Keratinocyte (primary cell): ENCODE measurements at regions not wholly inside any gene's neighbourhood (a gene's known extent, or its start where the extent isn't known, plus 50 kb on each side); places are given as distances from the start of the nearest gene placed in this dataset.
"Not testable (repeated sequence)": the region's sequence is repeated elsewhere in the genome, so short reads cannot be mapped to it uniquely, and the experiment has no call there.

ENCODE experiments used
- EZH2 ChIP-seq: IDR thresholded peaks from one replicate; pipeline ENCODE4 v1.6.1; 2012; ENCODE audit warnings: inconsistent platforms, mild to moderate bottlenecking, low read length, moderate library complexity
- TF ChIP-seq, protein P1 (sequence below), 3 experiments: IDR thresholded peaks in 1 of 3; conservative IDR thresholded peaks in 1 of 3; optimal IDR thresholded peaks in 1 of 3; 2 replicates in 2 of 3; 3 replicates in 1 of 3; pipeline versions ENCODE3 to v1.5.1; 2011; ENCODE audit warnings: low read length in 3 of 3, mild to moderate bottlenecking in 3 of 3, moderate library complexity in 2 of 3, control low read depth in 1 of 3, inconsistent platforms in 1 of 3; ENCODE audit not compliant: insufficient read depth in 2 of 3; ENCODE audit errors: extremely low read depth in 1 of 3

DNA sequence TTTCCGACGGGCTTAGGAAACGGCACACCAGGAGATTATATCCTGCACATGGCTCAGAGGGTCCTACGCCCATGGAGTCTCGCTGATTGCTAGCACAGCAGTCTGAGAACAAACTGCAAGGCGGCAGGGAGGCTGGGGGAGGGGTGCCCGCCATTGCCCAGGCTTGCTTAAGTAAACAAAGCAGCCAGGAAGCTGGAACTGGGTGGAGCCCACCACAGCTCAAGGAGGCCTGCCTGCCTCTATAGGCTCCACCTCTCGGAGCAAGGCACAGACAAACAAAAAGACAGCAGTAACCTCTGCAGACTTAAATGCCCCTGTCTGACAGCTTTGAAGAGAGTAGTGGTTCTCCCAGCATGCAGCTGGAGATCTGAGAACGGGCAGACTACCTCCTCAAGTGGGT, 722.6 kb downstream of the BRINP3 start:
- TF ChIP-seq, protein P1, sequence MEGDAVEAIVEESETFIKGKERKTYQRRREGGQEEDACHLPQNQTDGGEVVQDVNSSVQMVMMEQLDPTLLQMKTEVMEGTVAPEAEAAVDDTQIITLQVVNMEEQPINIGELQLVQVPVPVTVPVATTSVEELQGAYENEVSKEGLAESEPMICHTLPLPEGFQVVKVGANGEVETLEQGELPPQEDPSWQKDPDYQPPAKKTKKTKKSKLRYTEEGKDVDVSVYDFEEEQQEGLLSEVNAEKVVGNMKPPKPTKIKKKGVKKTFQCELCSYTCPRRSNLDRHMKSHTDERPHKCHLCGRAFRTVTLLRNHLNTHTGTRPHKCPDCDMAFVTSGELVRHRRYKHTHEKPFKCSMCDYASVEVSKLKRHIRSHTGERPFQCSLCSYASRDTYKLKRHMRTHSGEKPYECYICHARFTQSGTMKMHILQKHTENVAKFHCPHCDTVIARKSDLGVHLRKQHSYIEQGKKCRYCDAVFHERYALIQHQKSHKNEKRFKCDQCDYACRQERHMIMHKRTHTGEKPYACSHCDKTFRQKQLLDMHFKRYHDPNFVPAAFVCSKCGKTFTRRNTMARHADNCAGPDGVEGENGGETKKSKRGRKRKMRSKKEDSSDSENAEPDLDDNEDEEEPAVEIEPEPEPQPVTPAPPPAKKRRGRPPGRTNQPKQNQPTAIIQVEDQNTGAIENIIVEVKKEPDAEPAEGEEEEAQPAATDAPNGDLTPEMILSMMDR (optimal IDR thresholded peaks at IDR 0.05 in 1 of 3, IDR thresholded peaks at IDR 0.05 in 1 of 3, conservative IDR thresholded peaks at IDR 0.05 in 1 of 3; ENCODE audit: extremely low read depth in 1 of 3, insufficient read depth in 2 of 3, low read length in 3 of 3): not testable (repeated sequence)
- TF ChIP-seq EZH2: not testable (repeated sequence)
